GM12873 (cell line): ENCODE measurements at regions not wholly inside any gene's neighbourhood (a gene's known extent, or its start where the extent isn't known, plus 50 kb on each side); places are given as distances from the start of the nearest gene placed in this dataset.

ENCODE experiments used
- CTCF ChIP-seq: IDR thresholded peaks from 2 replicates; pipeline ENCODE4 v1.5.1; 2012; ENCODE audit warnings: low read depth, mild to moderate bottlenecking, moderate library complexity, low read length, control low read depth; ENCODE audit not compliant: insufficient read depth; ENCODE audit errors: missing control alignments

GRCh38 chr5:161094411-161094810 lies 242.4 kb upstream of the ATP10B start:
- no peak for TF ChIP-seq CTCF

GRCh38 chr5:161093100-161093499 lies 241.1 kb upstream of the ATP10B start:
- TF ChIP-seq CTCF = no peak

- TF ChIP-seq CTCF = no peak
Measured at GRCh38 chr5:161089569-161089968, 237.6 kb upstream of the ATP10B start.

- no peak for TF ChIP-seq CTCF
Measured at GRCh38 chr5:161086461-161086860, 234.4 kb upstream of the ATP10B start.

GRCh38 chr5:161085056-161085455 lies 233.0 kb upstream of the ATP10B start:
- TF ChIP-seq CTCF = no peak

GRCh38 chr5:161084115-161084514 lies 232.1 kb upstream of the ATP10B start:
- no peak for TF ChIP-seq CTCF

- TF ChIP-seq CTCF = no peak
Measured at GRCh38 chr5:161078793-161079192, 226.8 kb upstream of the ATP10B start.

GRCh38 chr5:161077936-161078545 lies 226.0 kb upstream of the ATP10B start:
- TF ChIP-seq CTCF = no peak
